ENCODE measurements at regions not wholly inside any gene's neighbourhood (a gene's known extent, or its start where the extent isn't known, plus 50 kb on each side); places are given as distances from the start of the nearest gene placed in this dataset.

DNA sequence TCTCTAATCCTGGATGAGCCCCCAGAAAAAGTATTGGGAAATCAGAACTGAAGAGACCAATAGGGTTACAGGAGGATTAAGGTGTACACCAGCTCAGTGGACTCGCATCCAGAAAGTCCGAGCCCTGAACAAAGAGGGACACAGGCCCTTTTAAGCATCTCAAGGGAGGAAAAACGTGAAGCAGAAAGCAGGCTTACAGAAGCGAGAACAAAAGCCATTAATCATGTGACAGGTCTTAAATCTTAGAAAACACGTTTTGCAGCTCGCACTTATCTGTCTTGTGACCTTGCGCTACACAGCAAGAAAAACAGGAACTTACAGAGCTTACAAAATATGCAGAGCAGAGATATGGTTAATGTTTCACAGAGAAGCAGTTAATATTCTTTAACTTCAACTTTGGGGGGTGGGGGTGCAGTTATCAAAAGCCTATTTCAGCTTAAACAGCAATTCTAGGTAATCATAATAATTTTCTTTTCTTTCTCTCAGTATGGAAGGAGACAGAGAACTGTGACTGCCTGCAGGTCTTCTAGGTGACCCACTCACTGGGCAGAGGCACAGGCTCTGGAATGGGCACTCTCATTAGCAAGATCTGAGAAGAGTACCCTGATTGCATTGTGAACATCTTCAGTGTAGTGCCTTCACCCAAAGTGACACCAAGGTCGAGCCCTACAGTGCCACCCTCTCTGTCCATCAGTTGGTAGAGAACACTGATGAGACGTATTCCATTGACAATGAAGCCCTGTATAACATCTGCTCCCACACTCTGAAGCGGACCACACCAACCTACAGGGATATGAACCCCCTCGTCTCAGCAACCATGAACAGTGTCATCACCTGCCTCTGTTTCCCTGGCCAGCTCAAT lies 65.0 kb upstream of the MOCS1 start:
- TF ChIP-seq YY1 (IDR thresholded peaks at IDR 0.05; ENCODE audit: insufficient read depth, insufficient read length): no peak
- TF ChIP-seq ZNF274 (IDR thresholded peaks at IDR 0.05; ENCODE audit: low read depth, low read length): no peak
- no peak for TF ChIP-seq SUZ12 (IDR thresholded peaks at IDR 0.05; ENCODE audit: extremely low read depth, insufficient read depth, insufficient read length)

Data from NT2/D1 (cell line).